Right lung (tissue), 2 donors: ENCODE measurements at regions not wholly inside any gene's neighbourhood (a gene's known extent, or its start where the extent isn't known, plus 50 kb on each side); places are given as distances from the start of the nearest gene placed in this dataset.

ENCODE experiments used
- DNase-seq, 2 donors: peaks; one replicate each; pipeline ENCODE4 v3.0.0-alpha.2; 2013

- DNase-seq: no peak
Observed at GRCh38 chr15:100783291-100783690, 96.3 kb upstream of the ALDH1A3 start.

DNA sequence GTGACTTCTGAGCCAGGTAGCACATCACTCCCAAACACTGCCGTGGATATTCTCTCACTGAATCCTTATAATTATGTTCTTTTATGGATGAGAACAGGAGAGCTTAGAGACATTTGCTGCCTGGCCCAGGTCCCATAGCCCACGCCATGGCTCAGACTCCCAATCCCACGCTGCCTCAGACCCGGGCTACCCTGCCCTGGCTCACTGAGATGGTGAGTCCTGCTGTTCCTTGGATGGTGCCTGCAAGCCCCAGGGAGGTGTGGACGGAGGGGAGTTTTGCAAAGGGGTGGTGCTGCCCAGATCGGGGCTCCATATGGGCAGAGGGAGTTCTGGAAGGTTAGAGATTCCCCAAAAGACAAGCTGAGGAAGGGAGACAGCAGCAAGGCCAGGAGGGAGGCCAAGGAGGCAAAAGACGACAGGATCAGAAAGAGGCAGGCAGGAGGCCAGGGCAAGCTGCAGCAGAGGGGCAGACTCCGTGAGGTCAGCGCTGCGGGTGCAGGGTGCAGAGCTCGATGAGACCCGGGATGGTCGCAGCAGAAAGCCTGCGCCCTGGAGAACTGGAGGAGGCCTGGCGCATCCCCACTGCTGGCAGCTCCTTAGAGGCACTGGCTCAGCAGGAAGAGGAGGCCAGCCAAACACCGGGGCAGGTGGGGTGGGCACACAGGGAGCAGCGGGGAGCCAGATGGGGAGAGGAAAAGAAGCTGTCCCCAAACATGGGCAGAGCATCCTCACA lies 95.7 kb upstream of the ALDH1A3 start:
- no peak for DNase-seq

GRCh38 chr15:100784493-100785180 lies 95.0 kb upstream of the ALDH1A3 start:
- no peak for DNase-seq

DNA sequence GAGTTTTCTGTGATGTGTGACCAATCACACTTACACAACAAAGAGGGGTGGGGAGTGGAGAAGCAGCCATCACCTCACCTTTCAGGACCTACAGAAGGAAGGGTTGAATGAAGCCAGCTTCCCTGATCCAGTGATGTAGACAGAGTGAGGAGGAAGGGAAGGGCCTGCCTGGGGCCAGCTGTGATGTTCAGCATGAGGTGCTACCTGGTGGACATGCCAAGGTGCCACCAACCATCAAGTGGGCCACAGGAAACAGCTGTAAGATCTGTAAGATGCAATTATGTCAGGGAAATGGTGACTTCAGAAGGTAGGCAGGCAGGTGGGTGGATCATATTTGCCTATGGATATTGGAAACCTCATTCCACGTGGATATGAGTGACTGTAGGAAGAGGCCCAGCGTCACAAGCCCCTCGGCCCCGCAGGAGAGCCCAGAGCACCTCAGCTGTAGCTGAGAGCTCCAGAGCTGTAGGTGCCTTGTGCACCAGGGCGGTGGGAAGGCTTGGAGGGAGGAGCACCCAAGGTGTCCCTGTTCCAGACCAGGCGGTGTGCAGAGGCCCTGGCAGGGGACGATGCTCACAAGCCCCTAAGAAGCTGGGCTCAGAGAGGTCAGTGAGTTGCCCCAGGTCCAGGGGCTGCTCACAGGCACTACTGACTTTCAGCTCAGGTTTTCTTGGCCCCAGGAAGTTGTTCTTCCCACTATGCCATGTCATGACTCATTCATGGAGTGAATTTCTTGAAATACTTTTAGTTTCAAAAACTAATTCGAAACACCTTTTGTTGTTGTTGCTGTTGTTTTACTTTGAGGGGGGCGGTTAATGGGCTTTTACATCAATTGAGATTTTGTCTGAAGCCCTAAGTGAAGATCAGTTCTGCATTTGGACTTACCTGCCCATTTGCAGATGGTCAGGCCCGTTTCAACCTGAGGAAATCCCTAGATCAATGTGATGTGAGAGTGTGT lies 94.2 kb upstream of the ALDH1A3 start:
- no peak for DNase-seq

GRCh38 chr15:100786139-100786531 lies 93.5 kb upstream of the ALDH1A3 start:
- no peak for DNase-seq

DNA sequence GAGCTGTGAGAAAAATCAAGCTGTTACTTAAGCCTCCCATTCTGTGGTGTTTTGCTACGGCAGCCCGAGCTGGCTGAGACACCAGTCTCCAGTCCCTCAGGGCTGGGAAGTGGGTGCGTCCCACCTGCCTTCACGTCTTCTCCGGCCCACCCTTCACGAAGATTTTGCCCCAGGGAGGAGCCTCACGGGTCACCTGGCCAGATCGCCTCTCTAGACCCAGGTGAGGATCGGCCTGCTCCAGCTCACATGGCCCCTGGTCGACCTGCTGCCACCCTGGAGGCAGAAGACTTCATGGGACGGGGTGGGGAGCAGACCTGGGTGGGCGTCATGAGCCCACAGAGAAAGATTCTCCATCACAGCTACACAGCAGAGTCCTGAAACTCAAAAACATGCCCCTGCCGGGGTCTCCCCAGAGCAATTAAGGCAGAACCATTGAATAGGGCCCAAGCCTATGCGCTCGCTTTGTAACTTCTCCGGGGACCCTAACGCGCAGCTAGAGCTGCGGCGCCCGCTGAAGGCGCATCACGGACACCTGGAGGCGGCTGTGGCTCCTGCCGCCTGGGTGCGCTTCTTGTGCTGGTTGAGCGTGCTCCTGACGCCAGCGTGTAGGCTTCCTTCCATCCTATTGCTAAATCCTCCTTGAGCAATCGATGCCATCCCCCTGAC lies 92.6 kb upstream of the ALDH1A3 start:
- no peak for DNase-seq

DNA sequence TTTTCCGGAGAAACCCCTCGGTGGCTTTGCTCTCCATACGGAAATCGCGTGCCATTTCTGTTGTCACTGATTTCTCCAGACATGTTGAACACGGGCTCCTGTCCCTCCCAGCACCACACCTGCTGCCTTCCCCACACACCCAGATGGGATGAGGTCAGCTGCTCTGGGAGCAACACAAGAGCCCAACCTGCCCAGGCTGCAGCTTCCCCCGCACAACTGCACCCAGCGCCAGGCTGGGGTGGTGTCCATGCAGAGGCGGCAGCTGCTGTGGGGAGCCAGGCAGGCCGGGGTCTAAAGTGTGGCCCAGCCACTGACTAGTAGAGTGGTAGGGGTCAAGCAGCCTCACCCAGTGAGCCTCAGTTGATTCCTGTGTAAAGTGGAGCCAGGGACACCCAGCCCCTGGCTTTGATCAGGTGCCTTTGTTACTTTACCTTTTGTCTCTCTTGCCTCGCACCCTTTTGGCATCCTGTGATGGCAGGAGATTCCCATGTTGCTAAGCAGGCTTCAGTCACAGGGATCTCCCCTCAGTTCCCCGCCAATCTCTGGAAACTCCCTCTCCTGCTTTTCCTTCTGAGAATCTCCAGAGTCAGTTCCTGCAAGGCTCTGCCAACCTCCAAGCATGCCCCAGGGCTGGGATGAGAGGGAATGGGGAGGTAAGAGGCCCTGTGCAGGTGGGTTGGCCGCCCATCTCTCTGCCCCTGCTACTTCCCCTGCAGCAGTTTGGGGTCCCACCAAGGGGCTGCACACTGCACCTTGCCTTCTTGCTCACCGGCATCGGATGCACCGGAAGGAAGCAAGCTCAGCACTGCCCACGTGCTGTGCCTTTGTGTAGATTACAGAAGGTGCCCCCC lies 91.8 kb upstream of the ALDH1A3 start:
- no peak for DNase-seq

- DNase-seq: no peak
Observed at GRCh38 chr15:100788418-100789105, 91.1 kb upstream of the ALDH1A3 start.

- no peak for DNase-seq
Observed at GRCh38 chr15:100790786-100791265, 88.8 kb upstream of the ALDH1A3 start.

DNA sequence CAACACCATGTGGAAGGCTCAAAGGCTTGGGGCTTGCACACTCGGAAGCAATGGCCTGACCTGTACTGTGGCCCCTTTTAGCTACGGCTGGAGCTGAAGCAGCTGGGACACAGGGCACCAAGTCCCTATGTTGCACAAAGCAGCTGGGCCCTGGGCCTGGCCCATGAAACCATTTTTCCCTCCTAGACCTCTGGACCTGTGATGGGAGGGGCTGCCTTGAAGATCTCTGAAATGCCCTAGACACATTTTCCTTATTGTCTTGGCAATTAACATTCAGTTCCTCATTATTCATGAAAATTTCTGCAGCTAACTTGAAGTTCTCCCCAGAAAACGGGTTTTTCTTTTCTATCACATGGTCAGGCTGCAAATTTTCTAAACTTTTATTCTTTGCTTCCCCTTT lies 85.6 kb upstream of the ALDH1A3 start:
- DNase-seq: no peak

DNA sequence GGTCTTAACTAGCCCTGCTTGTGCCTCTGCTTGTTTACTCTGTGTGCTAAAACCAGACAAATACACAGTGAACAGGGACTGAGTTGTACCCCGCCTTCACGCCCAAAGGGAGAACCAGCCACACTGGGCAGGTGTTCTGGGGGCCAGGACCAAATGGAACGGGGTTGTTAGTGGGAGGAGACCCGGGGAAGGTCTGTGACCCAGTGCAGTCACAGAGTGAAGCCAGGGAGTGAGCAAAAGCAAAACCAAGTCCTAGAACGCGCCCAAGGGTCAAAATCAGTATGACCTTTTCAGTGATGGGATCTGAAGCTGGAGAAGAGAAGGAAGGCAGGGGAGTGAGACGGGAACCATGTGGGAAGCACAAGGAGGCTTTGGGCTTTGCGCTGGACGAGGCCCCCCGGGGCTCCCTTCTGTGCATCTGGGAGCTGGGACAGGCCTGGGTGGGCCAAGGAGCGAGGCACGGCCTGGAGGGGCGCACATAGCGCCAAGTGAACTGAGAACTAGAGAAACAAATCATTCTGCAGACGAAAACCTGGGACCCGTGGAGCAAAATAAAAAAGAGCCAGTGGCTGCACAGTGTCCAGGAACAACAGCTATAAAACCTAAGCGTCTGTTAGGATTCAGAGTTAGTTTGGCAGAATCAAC lies 78.3 kb upstream of the ALDH1A3 start:
- no peak for DNase-seq

DNA sequence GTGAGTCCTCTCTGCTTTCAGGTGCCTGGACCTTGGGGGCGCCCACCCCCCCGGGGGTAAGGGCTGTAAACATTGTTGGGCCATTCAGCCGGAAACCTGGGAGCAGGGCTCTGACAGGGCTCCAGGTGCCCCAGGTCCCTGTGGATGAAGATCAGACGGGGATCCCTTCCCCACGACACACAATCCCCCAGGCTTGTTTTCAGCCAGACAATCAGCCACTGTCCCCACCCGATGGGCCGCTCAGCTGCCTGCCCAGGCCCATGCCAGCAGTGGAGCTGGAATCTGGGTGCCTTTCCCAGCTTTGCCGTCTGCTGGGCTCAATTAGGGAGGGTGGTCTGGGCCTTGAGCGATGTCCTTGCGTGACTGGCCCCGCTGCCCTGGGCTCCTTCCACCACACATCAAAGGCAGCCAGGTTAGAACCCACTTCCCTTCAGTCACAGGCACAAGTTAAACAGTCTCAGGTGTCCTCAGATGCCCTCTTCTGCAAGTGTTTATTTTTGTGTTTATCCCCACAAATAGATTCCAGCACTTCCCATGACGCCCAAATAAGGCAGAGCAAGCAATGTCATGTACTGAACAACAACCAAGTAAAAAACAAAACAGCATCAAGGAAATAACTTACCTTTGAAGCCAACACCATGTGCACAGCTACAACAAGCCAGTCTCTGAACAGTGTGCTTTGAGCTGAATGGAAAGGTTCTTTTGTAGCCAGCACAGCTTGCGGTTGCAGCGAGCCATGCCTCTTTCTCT lies 77.0 kb upstream of the ALDH1A3 start:
- no peak for DNase-seq

DNA sequence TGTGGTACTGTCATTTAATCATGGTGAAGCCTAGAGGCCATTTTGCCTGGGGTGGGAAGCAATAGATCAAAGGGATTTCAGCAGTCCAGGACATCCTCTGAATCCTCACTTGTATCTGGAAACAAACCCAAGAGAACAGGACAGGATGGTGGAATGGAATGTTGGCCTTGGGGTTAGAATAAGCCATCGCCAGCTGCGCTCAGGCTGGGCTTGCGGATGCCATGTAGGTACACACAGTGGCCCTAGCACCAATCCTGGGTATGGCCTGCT lies 76.5 kb upstream of the ALDH1A3 start:
- DNase-seq: no peak

DNA sequence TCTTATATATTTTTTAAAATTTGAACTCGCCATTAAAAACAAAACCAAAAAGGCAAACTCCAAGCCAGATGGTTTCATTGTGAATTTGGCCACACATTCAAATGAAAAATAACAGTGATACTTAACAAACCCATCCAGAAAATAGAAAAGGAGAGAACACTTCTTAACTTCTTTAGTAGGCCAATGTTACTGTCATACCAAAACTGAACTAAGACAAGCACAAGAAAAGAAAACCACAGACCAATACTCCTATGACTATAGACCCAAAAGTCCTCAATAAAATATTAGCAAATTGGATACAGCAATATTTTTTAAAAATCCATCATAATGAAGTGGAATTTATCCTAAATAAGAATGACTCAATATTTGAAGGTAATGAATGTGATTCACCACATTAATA lies 73.5 kb upstream of the ALDH1A3 start:
- DNase-seq: no peak

DNA sequence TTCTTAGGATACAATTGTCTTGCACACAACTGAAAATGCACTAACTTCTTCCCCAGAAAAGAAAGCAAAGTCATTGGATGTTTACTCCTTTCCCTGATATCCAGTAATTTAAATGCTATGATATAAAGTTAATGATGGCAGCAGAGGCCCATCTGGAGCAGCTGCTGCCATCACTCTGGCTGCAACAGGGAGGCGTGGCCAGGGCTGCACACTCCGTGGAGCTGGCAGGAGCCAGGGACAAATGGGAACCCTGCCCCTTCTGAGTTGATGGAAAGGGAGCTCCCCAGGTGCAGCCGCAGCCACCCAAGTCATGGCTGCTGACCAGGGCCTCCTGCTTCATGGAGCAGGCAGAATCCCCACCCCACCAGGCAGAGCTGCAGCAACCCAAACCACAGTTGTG lies 72.6 kb upstream of the ALDH1A3 start:
- DNase-seq: no peak

DNA sequence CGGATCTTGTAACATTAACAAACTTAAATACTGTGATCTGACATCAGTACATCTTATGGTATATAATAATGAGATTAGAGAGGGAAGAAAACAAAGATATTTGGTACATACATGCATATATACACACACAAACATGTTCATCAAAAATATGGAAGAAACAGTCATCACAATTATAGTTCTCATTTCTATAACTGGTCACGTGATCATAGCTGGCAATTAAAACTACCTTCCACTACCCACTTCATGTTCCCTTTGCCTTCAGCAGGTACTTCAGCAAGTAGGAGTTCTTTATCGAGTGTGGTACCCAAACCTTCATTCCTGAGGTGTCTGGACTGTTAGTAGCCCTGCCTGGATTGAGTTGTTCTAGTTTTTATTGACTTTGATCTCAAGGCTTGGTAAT lies 70.9 kb upstream of the ALDH1A3 start:
- DNase-seq: no peak

DNA sequence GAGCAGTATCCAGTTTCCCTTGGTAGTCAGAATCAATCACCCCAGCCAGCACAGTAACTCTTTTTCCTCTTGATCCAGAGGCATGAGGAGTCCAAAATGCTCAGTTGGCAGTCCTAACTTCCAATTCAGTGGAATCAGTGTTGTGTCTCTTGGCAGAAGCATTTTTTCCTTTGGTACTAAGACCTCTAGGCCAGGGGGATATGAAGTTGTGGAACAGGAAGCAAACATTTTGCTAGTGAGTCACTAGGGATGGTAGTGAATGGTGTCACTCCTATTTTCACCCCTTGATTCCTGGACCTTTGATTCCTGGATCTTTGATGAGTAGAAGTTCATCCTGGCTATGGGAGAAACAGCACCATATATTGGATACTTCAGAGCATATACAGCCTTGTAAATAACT lies 70.5 kb upstream of the ALDH1A3 start:
- no peak for DNase-seq

GRCh38 chr15:100809587-100809986 lies 70.0 kb upstream of the ALDH1A3 start:
- no peak for DNase-seq

DNA sequence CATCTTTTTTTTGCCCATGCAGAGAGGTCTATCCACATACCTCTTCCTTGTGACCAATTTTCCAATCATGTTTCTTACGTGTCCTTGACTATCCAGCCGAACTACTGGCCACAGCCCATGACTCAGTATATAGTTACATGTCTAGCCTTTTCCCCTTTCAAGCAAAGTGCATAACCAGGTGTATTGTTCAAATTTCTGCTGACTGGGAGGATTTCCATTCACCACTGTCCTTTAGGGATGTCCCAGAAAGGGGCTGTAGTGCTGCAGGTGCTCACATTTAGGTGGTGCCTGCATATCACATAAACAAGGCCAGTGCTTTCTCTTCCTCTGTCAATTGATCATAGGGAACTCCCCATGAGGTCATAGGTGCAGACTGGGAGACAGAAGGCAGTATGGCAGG lies 69.4 kb upstream of the ALDH1A3 start:
- DNase-seq: no peak
